Transverse colon (tissue), 4 donors: ENCODE measurements at regions not wholly inside any gene's neighbourhood (a gene's known extent, or its start where the extent isn't known, plus 50 kb on each side); places are given as distances from the start of the nearest gene placed in this dataset.

Experiments
- CTCF ChIP-seq, 5 experiments: fragments of 200-600 bp in 3 of 5; fragments of 450-650 bp in 2 of 5; sonication (generic) in 3 of 5; IDR thresholded peaks; 1 replicate in 2 of 5; 2 replicates in 3 of 5; pipeline ENCODE4 v1.5.1; 2016 to 2017; ENCODE audit warnings: antibody characterized with exemption in 5 of 5, inconsistent platforms in 3 of 5, mild to moderate bottlenecking in 2 of 5, moderate library complexity in 1 of 5
- EP300 ChIP-seq: sonication (generic); formaldehyde crosslinking; IDR thresholded peaks from one replicate; pipeline ENCODE4 v1.6.1; 2017; ENCODE audit warnings: antibody characterized with exemption, low read depth
- POLR2A ChIP-seq: fragments of 450-650 bp; IDR thresholded peaks from one replicate; pipeline ENCODE4 v1.6.1; 2016; ENCODE audit warnings: antibody characterized with exemption, mild to moderate bottlenecking, moderate library complexity
- POLR2AphosphoS5 ChIP-seq, 3 donors: sonication (generic); formaldehyde crosslinking; IDR thresholded peaks; one replicate each; pipeline ENCODE4 v1.6.1; 2016; ENCODE audit warnings: antibody characterized with exemption in 3 of 3

GRCh38 chr7:130931423-130931822 is 197.4 kb upstream of the KLF14 start:
- TF ChIP-seq CTCF (IDR thresholded peaks at IDR 0.05) (no peak), EP300 (no peak), POLR2A (no peak), POLR2AphosphoS5 (IDR thresholded peaks at IDR 0.05) (no peak)
